Fibroblast of villous mesenchyme (primary cell): ENCODE measurements at regions not wholly inside any gene's neighbourhood (a gene's known extent, or its start where the extent isn't known, plus 50 kb on each side); places are given as distances from the start of the nearest gene placed in this dataset.

ENCODE experiments used
- DNase-seq: peaks from one replicate; pipeline ENCODE4 v3.0.0-alpha.2; 2010; ENCODE audit warnings: low read depth
- H3K4me3 ChIP-seq: 2 replicates; pipeline ENCODE4 v1.5.1; 2011; ENCODE audit warnings: low read depth, mild to moderate bottlenecking, low read length
- TF ChIP-seq, protein P1 (sequence below): IDR thresholded peaks from 2 replicates; pipeline ENCODE4 v1.5.1; 2012; ENCODE audit warnings: low read depth, mild to moderate bottlenecking, low read length; ENCODE audit not compliant: insufficient read depth

DNA sequence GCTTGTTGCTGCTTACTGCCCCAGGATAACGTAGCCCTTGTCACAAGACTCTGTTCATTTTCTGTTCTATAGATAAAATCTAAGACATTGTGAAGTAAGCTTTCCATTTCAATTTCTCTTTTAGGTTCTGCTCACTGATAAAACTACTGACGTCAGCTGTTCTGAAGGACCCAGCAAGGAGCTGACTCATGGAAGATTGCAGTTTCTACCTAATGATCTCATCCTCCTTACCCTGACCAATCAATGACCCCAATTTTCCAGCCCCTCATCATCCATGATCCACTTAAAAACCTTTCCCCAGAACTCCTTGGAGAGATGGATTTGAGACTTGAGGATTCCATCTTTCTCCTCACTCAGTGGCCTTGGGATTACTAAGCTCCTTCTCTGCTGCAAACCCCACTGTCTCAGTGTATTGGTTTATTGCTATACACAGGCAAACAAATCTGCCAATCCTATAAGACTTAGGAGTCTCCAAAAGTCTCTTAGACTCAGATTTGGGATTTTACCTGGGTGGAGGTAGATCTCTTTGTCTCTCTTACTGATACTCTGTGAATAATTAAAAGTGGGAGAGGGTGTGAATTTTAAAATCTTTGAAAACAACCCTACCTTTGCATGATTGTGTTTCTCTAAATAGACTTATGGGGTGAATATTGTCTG lies 109.2 kb upstream of the TRIM24 start:
- no peak for DNase-seq
- H3K4me3 ChIP-seq = no peak overlapping the region
- TF ChIP-seq, protein P1, sequence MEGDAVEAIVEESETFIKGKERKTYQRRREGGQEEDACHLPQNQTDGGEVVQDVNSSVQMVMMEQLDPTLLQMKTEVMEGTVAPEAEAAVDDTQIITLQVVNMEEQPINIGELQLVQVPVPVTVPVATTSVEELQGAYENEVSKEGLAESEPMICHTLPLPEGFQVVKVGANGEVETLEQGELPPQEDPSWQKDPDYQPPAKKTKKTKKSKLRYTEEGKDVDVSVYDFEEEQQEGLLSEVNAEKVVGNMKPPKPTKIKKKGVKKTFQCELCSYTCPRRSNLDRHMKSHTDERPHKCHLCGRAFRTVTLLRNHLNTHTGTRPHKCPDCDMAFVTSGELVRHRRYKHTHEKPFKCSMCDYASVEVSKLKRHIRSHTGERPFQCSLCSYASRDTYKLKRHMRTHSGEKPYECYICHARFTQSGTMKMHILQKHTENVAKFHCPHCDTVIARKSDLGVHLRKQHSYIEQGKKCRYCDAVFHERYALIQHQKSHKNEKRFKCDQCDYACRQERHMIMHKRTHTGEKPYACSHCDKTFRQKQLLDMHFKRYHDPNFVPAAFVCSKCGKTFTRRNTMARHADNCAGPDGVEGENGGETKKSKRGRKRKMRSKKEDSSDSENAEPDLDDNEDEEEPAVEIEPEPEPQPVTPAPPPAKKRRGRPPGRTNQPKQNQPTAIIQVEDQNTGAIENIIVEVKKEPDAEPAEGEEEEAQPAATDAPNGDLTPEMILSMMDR = no peak

DNA sequence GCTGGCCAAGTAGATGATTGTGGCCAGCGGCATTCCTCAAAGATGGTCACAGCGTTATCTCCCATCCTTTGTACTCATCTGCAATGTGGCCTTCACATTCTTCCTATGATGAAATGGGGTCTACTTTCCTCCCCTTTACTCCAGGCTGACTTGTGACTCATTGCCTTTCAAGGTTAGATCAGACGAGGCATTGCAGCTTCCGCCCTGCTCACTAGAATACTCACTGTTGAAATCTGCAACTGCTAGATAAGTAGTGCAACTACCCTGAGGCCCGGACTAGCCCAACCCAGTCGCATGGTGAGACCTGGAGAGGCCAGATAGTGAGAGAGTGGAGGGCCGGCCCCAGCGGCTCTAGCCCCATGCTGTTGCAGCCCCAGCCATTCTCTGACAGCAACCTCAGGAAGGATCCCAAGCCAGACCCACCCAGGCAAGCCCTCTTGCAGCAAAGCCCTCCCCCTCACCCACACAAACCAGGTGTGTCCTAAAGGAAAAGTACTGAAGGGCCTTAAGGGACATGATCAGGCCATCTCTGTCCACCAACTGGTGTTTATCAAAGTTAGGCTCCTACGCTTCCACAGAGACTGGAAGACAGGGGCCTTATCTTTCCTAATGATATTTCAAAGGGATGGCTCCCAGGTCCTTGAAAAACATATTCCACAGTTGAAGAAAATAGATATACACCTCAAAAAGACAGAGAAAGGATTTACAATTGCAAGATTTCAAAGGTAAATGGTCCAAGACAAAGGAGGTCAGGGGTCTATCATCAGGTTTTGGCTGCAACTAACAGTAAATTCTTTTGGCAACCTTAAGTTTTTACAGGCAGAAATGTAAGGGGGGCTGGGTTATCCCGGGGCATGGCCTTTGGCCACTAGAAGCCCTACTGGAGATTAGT lies 107.2 kb upstream of the TRIM24 start:
- DNase-seq = peak; percentile 14
- TF ChIP-seq, protein P1 = no peak
- H3K4me3 ChIP-seq = no peak overlapping the region

DNA sequence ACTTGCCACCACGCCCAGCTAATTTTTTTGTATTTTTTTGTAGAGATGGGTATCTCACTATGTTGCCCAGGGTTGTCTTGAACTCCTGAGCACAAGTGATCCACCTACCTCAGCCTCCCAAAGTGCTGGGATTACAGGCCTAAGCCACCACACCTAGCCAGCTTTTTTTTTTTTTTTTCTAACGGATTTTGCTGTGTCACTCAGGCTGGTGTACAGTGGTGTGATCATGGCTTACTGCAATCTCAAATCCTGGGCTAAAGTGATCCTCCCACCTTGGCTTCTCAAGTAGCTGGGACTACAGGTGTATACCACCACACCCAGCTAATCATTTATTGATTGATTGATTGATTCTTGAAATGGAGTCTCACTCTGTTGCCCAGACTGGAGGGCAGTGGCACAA lies 106.0 kb upstream of the TRIM24 start:
- no peak overlapping the region for H3K4me3 ChIP-seq
- TF ChIP-seq, protein P1 = no peak
- DNase-seq = no peak

DNA sequence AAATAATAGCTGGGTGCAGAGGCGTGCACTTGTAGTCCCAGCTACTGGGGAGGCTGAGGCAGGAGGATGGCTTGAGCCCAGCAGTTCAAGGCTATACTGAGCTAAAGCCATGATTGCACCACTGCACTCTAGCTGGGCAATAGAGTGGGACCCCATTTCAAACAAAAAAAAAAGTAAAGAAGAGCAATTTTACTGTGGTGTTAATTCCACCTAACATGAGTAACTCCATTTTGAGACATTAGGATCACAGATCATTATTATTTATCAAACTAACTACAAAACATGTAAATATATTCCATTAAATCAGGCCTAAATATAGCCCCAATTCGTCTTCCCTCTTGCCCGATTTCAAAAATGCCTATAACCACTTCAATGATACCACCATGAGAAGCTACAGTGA lies 104.8 kb upstream of the TRIM24 start:
- TF ChIP-seq, protein P1 = no peak
- no peak for DNase-seq
- no peak overlapping the region for H3K4me3 ChIP-seq

DNA sequence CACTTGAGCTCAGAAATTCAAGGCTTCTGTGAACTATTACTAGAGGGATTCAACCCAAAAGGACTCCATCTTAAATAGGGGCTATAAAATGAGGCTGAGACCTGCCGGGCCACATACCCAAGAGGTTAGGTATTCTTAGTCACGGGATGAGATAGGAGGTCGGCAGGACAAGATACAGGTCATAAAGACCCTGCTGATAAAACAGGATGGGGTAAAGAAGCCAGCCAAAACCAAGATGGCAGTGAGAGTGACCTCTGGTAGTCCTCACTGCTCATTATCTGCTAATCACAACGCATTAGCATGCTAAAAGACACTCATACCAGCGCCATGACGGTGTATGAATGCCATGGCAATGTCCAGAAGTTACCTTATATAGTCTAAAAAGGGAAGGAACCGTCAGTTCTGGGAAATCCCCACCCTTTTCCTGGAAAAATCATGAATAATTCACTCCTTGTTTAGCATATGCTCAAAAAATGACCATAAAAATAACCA lies 101.2 kb upstream of the TRIM24 start:
- DNase-seq = no peak
- TF ChIP-seq, protein P1 = no peak
- H3K4me3 ChIP-seq = no peak overlapping the region

DNA sequence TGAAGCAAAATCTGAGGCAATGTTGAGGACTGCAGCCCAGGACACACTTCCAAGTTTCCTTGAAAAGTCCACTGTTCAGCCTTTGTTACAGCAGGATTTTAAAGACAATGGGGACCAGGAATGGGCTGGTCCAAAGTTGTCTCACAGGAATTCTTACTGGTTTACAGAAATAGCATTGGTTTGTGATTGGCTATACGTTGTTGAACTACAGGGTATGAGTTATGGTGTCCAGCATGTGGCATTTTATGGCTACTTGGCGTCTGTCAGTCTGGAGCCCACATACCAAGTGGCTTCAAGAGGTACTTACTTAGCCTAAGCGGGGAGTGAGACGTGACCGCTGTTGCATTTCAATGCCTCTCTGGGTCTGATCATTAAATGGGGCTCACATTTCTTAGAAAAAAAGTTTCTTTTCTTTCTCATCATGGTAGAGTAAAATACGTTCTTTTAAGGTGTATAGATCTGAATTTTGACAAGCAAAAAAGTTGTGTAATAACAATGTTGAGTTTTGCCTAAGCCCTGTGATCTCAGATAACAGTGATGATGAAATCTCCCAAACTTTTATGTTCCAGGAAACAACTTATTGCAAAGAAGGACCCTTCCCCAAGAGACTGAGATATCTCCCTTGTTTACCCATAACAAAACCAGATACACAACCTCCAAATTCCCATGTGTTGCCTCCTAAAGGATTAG lies 100.0 kb upstream of the TRIM24 start:
- no peak overlapping the region for H3K4me3 ChIP-seq
- TF ChIP-seq, protein P1 = no peak
- DNase-seq = peak; percentile 11
